SU-DHL-6 (cell line): ENCODE measurements at regions not wholly inside any gene's neighbourhood (a gene's known extent, or its start where the extent isn't known, plus 50 kb on each side); places are given as distances from the start of the nearest gene placed in this dataset.

Experiments
- EZH2phosphoT487 ChIP-seq: fragments of 200-600 bp; sonication (generic), shearing (Covaris generic); conservative IDR thresholded peaks from 2 replicates; pipeline ENCODE4 v1.6.1; 2018; ENCODE audit warnings: mild to moderate bottlenecking, antibody characterized with exemption, low read length, moderate library complexity, mixed read lengths
- TF ChIP-seq, protein P1 (sequence below): fragments of 200-600 bp; sonication (generic); IDR thresholded peaks from one replicate; pipeline ENCODE4 v1.5.1; 2017; ENCODE audit warnings: antibody characterized with exemption, mild to moderate bottlenecking, low read length, moderate library complexity; ENCODE audit not compliant: insufficient read depth, poor library complexity, severe bottlenecking

DNA sequence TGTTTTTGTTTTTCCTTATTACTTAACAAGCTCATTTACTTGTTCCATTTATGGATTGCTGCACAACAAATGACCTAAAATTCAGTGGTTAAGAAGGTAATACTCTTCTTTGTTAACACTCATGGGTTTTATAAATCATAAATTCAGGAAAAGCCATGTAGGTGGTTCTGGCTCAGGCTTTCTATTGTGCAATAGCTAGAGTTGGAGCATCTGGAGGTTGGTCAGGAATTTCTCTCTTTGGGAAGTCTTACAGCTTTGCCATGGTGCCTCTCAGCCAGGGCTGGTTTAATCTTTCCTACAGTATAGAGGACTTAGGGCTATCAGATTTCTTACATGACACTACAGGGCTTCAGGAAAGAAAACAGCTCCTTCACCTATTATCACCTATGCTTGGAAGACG, 1677.1 kb downstream of the KCNT2 start:
- TF ChIP-seq, protein P1, sequence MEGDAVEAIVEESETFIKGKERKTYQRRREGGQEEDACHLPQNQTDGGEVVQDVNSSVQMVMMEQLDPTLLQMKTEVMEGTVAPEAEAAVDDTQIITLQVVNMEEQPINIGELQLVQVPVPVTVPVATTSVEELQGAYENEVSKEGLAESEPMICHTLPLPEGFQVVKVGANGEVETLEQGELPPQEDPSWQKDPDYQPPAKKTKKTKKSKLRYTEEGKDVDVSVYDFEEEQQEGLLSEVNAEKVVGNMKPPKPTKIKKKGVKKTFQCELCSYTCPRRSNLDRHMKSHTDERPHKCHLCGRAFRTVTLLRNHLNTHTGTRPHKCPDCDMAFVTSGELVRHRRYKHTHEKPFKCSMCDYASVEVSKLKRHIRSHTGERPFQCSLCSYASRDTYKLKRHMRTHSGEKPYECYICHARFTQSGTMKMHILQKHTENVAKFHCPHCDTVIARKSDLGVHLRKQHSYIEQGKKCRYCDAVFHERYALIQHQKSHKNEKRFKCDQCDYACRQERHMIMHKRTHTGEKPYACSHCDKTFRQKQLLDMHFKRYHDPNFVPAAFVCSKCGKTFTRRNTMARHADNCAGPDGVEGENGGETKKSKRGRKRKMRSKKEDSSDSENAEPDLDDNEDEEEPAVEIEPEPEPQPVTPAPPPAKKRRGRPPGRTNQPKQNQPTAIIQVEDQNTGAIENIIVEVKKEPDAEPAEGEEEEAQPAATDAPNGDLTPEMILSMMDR, result no peak
- no peak for TF ChIP-seq EZH2phosphoT487
